Upper lobe of left lung (tissue), 4 donors: ENCODE measurements at regions not wholly inside any gene's neighbourhood (a gene's known extent, or its start where the extent isn't known, plus 50 kb on each side); places are given as distances from the start of the nearest gene placed in this dataset.

ENCODE experiments used
- CTCF ChIP-seq, 6 experiments: fragments of 450-650 bp in 4 of 6; fragments of 200-600 bp in 2 of 6; sonication (generic) in 2 of 6; IDR thresholded peaks; one replicate each; pipeline ENCODE4 v1.5.1; 2016 to 2019; ENCODE audit warnings: antibody characterized with exemption in 6 of 6
- EP300 ChIP-seq, 4 donors: sonication (generic); formaldehyde crosslinking; IDR thresholded peaks; one replicate each; pipeline ENCODE4 v1.5.1; 2017; ENCODE audit warnings: antibody characterized with exemption in 4 of 4, control low read depth in 2 of 4
- POLR2A ChIP-seq, 4 donors: fragments of 450-650 bp; IDR thresholded peaks; one replicate each; pipeline ENCODE4 v1.5.1; 2016 to 2017; ENCODE audit warnings: antibody characterized with exemption in 4 of 4, mild to moderate bottlenecking in 2 of 4
- POLR2AphosphoS5 ChIP-seq, 2 donors: sonication (generic); formaldehyde crosslinking; IDR thresholded peaks; one replicate each; pipeline ENCODE4 v1.5.1; 2017; ENCODE audit warnings: antibody characterized with exemption in 2 of 2

GRCh38 chr12:128123096-128123495, 143.9 kb upstream of the TMEM132C start:
- no peak for TF ChIP-seq CTCF (IDR thresholded peaks at IDR 0.05)
- TF ChIP-seq POLR2AphosphoS5 (IDR thresholded peaks at IDR 0.05): no peak
- TF ChIP-seq POLR2A (IDR thresholded peaks at IDR 0.05): no peak
- no peak for TF ChIP-seq EP300 (IDR thresholded peaks at IDR 0.05)
